Endothelial cell of umbilical vein (primary cell): ENCODE measurements at regions not wholly inside any gene's neighbourhood (a gene's known extent, or its start where the extent isn't known, plus 50 kb on each side); places are given as distances from the start of the nearest gene placed in this dataset.

Source experiments
- BruUV-seq: library from RNA; stranded (reverse); fragments of 400-500 nt; replicated peaks from 2 replicates; lab custom pipeline; 2021; lab: Mats Ljungman, UMichigan
- CTCF ChIA-PET: fragments of 300-600, 350-600 bp; sonication (Branson Sonifier 250); formaldehyde crosslinking; loops from one replicate; lab custom pipeline; 2021; ENCODE audit warnings: antibody characterized with exemption, inconsistent platforms; lab: Charles Lee
- POLR2A ChIA-PET: fragments of 300-600, 350-600 bp; sonication (Branson Sonifier 250); formaldehyde crosslinking; loops from one replicate; lab custom pipeline; 2021; ENCODE audit warnings: antibody characterized with exemption, inconsistent platforms; lab: Charles Lee
- DNase-seq: peaks from one replicate; pipeline ENCODE4 v3.0.0-alpha.2; 2011; ENCODE audit warnings: low read depth, low spot score
- FAIRE-seq: peaks from 2 replicates; lab custom pipeline; 2011; peaks lifted over from hg19 to GRCh38; lab: Jason Lieb, UNC
- H2AFZ ChIP-seq: 2 replicates; pipeline ENCODE4 v1.6.0; 2012; ENCODE audit warnings: low read depth, low read length, control low read depth, inconsistent platforms
- H3K27ac ChIP-seq: 2 replicates; pipeline ENCODE4 v1.5.1; 2011; ENCODE audit warnings: low read depth, mild to moderate bottlenecking, control low read depth, low read length, moderate library complexity; ENCODE audit not compliant: insufficient read depth
- H3K27me3 ChIP-seq, 2 experiments: 2 replicates each; pipeline versions ENCODE4 v1.6.0 to v1.6.1; 2011; ENCODE audit warnings: low read length in 2 of 2, mixed read lengths in 1 of 2; ENCODE audit not compliant: control insufficient read depth in 2 of 2, insufficient read depth in 2 of 2
- H3K36me3 ChIP-seq, 2 experiments: 2 replicates in 1 of 2; 3 replicates in 1 of 2; pipeline ENCODE4 v1.5.1; 2011; ENCODE audit warnings: low read length in 2 of 2, mild to moderate bottlenecking in 1 of 2, moderate library complexity in 1 of 2; ENCODE audit not compliant: control insufficient read depth in 2 of 2, insufficient read depth in 2 of 2; ENCODE audit errors: extremely low read depth in 1 of 2
- H3K4me1 ChIP-seq: 3 replicates; pipeline ENCODE4 v1.5.1; 2011; ENCODE audit warnings: mild to moderate bottlenecking, low read length; ENCODE audit not compliant: control insufficient read depth, insufficient read depth; ENCODE audit errors: extremely low read depth
- H3K4me2 ChIP-seq: 2 replicates; pipeline ENCODE4 v1.6.1; 2011; ENCODE audit warnings: low read length, control low read depth, mixed read lengths; ENCODE audit not compliant: insufficient read depth
- H3K4me3 ChIP-seq, 3 experiments: fragments of 200-600 bp in 1 of 3; sonication (generic), shearing (Covaris generic) in 1 of 3; replicated peaks in 1 of 3; 2 replicates each; pipeline ENCODE4 v1.5.1; 2011 to 2016; ENCODE audit warnings: control low read depth in 3 of 3, low read length in 3 of 3, mild to moderate bottlenecking in 2 of 3, inconsistent platforms in 1 of 3, low read depth in 1 of 3, moderate library complexity in 1 of 3; ENCODE audit not compliant: insufficient read depth in 1 of 3
- H3K79me2 ChIP-seq: 2 replicates; pipeline ENCODE4 v1.6.0; 2012; ENCODE audit warnings: low read length, inconsistent platforms; ENCODE audit not compliant: control insufficient read depth, insufficient read depth
- H3K9ac ChIP-seq: replicated peaks from 2 replicates; pipeline ENCODE3; 2011; ENCODE audit warnings: low read length, control low read depth; ENCODE audit not compliant: insufficient read depth; ENCODE audit errors: extremely low read depth
- H3K9me1 ChIP-seq: replicated peaks from 3 replicates; pipeline ENCODE4 v1.6.0; 2011; ENCODE audit warnings: mild to moderate bottlenecking, low read length; ENCODE audit not compliant: control insufficient read depth, insufficient read depth; ENCODE audit errors: extremely low read depth
- H3K9me3 ChIP-seq: replicated peaks from 2 replicates; pipeline ENCODE4 v1.5.1; 2012; ENCODE audit warnings: low read length, inconsistent platforms; ENCODE audit not compliant: control insufficient read depth, insufficient read depth
- H4K20me1 ChIP-seq: replicated peaks from 2 replicates; pipeline ENCODE3; 2011; ENCODE audit warnings: mild to moderate bottlenecking, low read length; ENCODE audit not compliant: control insufficient read depth, insufficient read depth; ENCODE audit errors: extremely low read depth
- CTCF ChIP-seq, 2 donors: IDR thresholded peaks; 1 replicate in 1 of 2; 2 replicates in 1 of 2; pipeline ENCODE4 v1.5.1; 2011; ENCODE audit warnings: low read length in 2 of 2, mild to moderate bottlenecking in 2 of 2, moderate library complexity in 2 of 2, control low read depth in 1 of 2, inconsistent platforms in 1 of 2, low read depth in 1 of 2; ENCODE audit not compliant: insufficient read depth in 1 of 2; ENCODE audit errors: extremely low read depth in 1 of 2
- EZH2 ChIP-seq: IDR thresholded peaks from 2 replicates; pipeline ENCODE4 v1.6.1; 2012; ENCODE audit warnings: borderline replicate concordance, low read depth, mild to moderate bottlenecking, moderate library complexity, low read length, inconsistent platforms; ENCODE audit not compliant: severe bottlenecking
- FOS ChIP-seq: IDR thresholded peaks from 2 replicates; pipeline ENCODE4 v1.6.1; 2011; ENCODE audit warnings: mild to moderate bottlenecking, low read length, moderate library complexity, borderline replicate concordance; ENCODE audit not compliant: insufficient read depth
- GATA2 ChIP-seq: IDR thresholded peaks from 2 replicates; pipeline ENCODE4 v1.7.0; 2011; ENCODE audit warnings: low read depth, mild to moderate bottlenecking, moderate library complexity, mixed read lengths, low read length; ENCODE audit not compliant: insufficient read length, insufficient read depth
- MYC ChIP-seq: IDR thresholded peaks from one replicate; pipeline ENCODE4 v1.6.1; 2011; ENCODE audit warnings: mild to moderate bottlenecking, low read depth, low read length
- POLR2AphosphoS5 ChIP-seq: IDR thresholded peaks from 2 replicates; pipeline ENCODE4 v1.6.1; 2012; ENCODE audit warnings: low read depth, mild to moderate bottlenecking, control low read depth, low read length, moderate library complexity; ENCODE audit not compliant: insufficient read depth
- dilution Hi-C: fragments of 300-500 bp; cut with MboI; formaldehyde crosslinking; loops from one replicate; pipeline ENCODE4 v1.15.0; 2019; ENCODE audit warnings: low sequenced_read_pairs; ENCODE audit not compliant: extremely low pct_ligation_motif_present
- intact Hi-C: fragments of 100-400 bp; cut with micrococcal nuclease; formaldehyde crosslinking; loops from one replicate; pipeline ENCODE4 v1.10.0; 2022

- no peaks in the 10 kb centered on the region for H3K79me2 ChIP-seq
- FAIRE-seq = no peak
- ChIA-PET CTCF (no interaction called here), POLR2A (no interaction called here)
- H3K9ac ChIP-seq = no peak overlapping the region
- no peaks in the 10 kb centered on the region for H3K27me3 ChIP-seq
- intact Hi-C loops (no loop called here), dilution Hi-C loops (no loop called here)
- H4K20me1 ChIP-seq = no peaks in the 10 kb centered on the region
- no peak overlapping the region for H3K27ac ChIP-seq
- no peak overlapping the region for H2AFZ ChIP-seq
- H3K9me1 ChIP-seq = no peaks in the 10 kb centered on the region
- no peak for TF ChIP-seq POLR2AphosphoS5
- TF ChIP-seq CTCF (IDR thresholded peaks at IDR 0.05; ENCODE audit: extremely low read depth in 1 of 2, insufficient read depth in 1 of 2, low read depth in 1 of 2, low read length in 2 of 2) = no peak
- no peak for TF ChIP-seq FOS
- TF ChIP-seq MYC = no peak
- TF ChIP-seq GATA2 = no peak
- no peak for TF ChIP-seq EZH2
- DNase-seq = no peak
- BruUV-seq = no TSS peak
- no peak overlapping the region for H3K4me2 ChIP-seq
- H3K4me3 ChIP-seq = no peak overlapping the region
- H3K9me3 ChIP-seq = no peaks in the 10 kb centered on the region
- H3K36me3 ChIP-seq = no peaks in the 10 kb centered on the region
- H3K4me1 ChIP-seq = no peaks in the 10 kb centered on the region
Measured at GRCh38 chr6:88298066-88298845, 132.1 kb upstream of the CNR1 start.
